ENCODE measurements at regions not wholly inside any gene's neighbourhood (a gene's known extent, or its start where the extent isn't known, plus 50 kb on each side); places are given as distances from the start of the nearest gene placed in this dataset.

DNA sequence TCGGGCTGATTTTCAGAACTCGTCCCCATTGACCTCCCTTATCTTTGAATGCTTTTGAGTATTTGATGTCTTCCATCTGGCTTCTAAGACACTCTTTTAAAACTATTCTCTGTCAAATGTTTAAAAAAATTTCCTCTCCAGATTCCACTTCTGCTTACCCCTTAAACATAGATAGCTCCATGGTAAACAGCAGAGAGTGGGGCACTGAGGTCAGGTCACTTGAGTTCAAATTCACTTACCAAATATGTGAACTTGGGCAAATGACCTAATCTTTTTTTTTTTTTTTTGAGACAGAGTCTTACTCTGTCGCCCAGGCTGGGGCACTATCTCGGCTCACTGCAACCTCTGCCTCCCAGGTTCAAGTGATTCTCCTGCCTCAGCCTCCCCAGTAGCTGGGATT is 126.8 kb upstream of the CPSF6 start:
- no peak overlapping the region for H3K14ac ChIP-seq (ENCODE audit: low read length)
- no peak overlapping the region for H3K23ac ChIP-seq (ENCODE audit: low read length)
- H3K4me3 ChIP-seq (ENCODE audit: low read depth, low read length) = no peak overlapping the region
- H3K79me2 ChIP-seq (ENCODE audit: control insufficient read depth, insufficient read depth, low read length, poor library complexity) = no peaks in the 10 kb centered on the region
- H4K91ac ChIP-seq (ENCODE audit: low read depth, low read length) = no peak overlapping the region
- H2AFZ ChIP-seq (ENCODE audit: insufficient read depth, low read length, poor library complexity) = no peak overlapping the region
- no peak overlapping the region for H3K9ac ChIP-seq (ENCODE audit: low read length)
- H3K4me1 ChIP-seq (ENCODE audit: control insufficient read depth in 1 of 2, insufficient read depth in 2 of 2, low read length in 2 of 2) = no peaks in the 10 kb centered on the region
- no peak overlapping the region for H3K4ac ChIP-seq (ENCODE audit: low read depth, low read length)
- no peak overlapping the region for H3K18ac ChIP-seq (ENCODE audit: low read length)
- no peak overlapping the region for H2AK5ac ChIP-seq (ENCODE audit: low read length)
- no peaks in the 10 kb centered on the region for H3K9me3 ChIP-seq (ENCODE audit: insufficient read depth, low read depth, low read length)
- H3K79me1 ChIP-seq (ENCODE audit: low read length) = no peaks in the 10 kb centered on the region
- no peak for DNase-seq
- no peak overlapping the region for H4K8ac ChIP-seq (ENCODE audit: low read depth, low read length)
- no peak overlapping the region for H2BK5ac ChIP-seq (ENCODE audit: low read depth, low read length, poor library complexity)
- no CpG with 5 or more reads among the region's 4 CpGs for WGBS (ENCODE audit: extremely low coverage, insufficient coverage, insufficient read length)
- no peak overlapping the region for H3K4me2 ChIP-seq (ENCODE audit: low read length)
- no peak overlapping the region for H2BK120ac ChIP-seq (ENCODE audit: insufficient read depth, low read length, poor library complexity)
- no peaks in the 10 kb centered on the region for H3K36me3 ChIP-seq (ENCODE audit: control insufficient read depth in 1 of 2, insufficient read depth in 2 of 2, low read length in 2 of 2)
- no peaks in the 10 kb centered on the region for H3K27me3 ChIP-seq (ENCODE audit: insufficient read depth, low read length)
- no peak overlapping the region for H4K12ac ChIP-seq (ENCODE audit: low read depth, low read length)
- H2BK12ac ChIP-seq (ENCODE audit: low read length) = no peak overlapping the region
- H3K27ac ChIP-seq (ENCODE audit: low read depth, low read length) = no peak overlapping the region

DNA sequence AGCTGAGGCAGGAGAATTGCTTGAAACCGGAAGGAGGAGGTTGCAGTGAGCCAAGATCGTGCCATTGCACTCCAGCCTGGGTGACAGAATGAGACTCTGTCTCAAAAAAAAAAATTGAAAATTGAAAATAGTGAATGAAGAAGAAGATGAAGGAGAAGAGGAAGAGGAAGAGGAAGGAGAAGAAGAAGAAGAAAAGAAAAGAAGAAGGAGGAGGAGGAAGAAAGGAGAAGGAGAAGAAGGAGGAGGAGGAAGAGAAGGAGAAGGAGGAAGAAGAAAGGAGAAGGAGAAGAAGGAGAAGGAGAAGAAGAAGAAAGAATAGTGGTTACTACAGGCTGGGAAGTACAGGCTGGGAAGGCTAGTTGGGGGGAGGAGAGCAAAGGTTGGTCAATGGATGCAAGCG is 124.3 kb upstream of the CPSF6 start:
- Histone ChIP-seq H3K18ac (ENCODE audit: low read length) (no peak overlapping the region), H3K27me3 (ENCODE audit: insufficient read depth, low read length) (no peaks in the 10 kb centered on the region), H3K9me3 (ENCODE audit: insufficient read depth, low read depth, low read length) (no peaks in the 10 kb centered on the region), H3K79me1 (ENCODE audit: low read length) (no peaks in the 10 kb centered on the region), H3K4ac (ENCODE audit: low read depth, low read length) (no peak overlapping the region), H3K79me2 (ENCODE audit: control insufficient read depth, insufficient read depth, low read length, poor library complexity) (no peaks in the 10 kb centered on the region), H4K91ac (ENCODE audit: low read depth, low read length) (no peak overlapping the region), H3K4me2 (ENCODE audit: low read length) (no peak overlapping the region), H2BK12ac (ENCODE audit: low read length) (no peak overlapping the region), H3K14ac (ENCODE audit: low read length) (no peak overlapping the region), H2BK5ac (ENCODE audit: low read depth, low read length, poor library complexity) (no peak overlapping the region), H4K8ac (ENCODE audit: low read depth, low read length) (no peak overlapping the region), H2AK5ac (ENCODE audit: low read length) (no peak overlapping the region), H3K9ac (ENCODE audit: low read length) (no peak overlapping the region), H3K36me3 (ENCODE audit: control insufficient read depth in 1 of 2, insufficient read depth in 2 of 2, low read length in 2 of 2) (no peaks in the 10 kb centered on the region), H3K4me1 (ENCODE audit: control insufficient read depth in 1 of 2, insufficient read depth in 2 of 2, low read length in 2 of 2) (no peaks in the 10 kb centered on the region), H3K4me3 (ENCODE audit: low read depth, low read length) (no peak overlapping the region), H2AFZ (ENCODE audit: insufficient read depth, low read length, poor library complexity) (no peak overlapping the region), H2BK120ac (ENCODE audit: insufficient read depth, low read length, poor library complexity) (no peak overlapping the region), H4K12ac (ENCODE audit: low read depth, low read length) (no peak overlapping the region), H3K23ac (ENCODE audit: low read length) (no peak overlapping the region), H3K27ac (ENCODE audit: low read depth, low read length) (no peak overlapping the region)
- no peak for DNase-seq
- no CpG with 5 or more reads among the region's 3 CpGs for WGBS (ENCODE audit: extremely low coverage, insufficient coverage, insufficient read length)

DNA sequence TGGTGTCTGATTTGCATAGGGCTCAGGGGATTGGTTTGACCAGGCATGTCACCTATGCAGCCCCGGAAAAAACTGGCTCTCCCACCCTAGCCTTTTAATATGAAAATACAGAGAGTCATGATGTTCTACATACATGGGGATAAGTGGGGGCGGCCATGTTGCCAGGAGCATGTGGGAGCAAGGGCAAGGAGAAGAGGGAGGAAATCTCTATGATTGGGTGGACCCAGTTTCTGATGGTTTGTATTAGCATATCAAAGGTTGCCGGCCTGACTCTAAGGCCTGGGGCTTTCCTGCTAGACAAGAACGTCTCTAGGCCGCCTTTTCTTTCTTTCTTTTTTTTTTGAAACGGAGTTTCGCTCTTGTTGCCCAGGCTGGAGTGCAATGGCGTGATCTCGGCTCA is 123.4 kb upstream of the CPSF6 start:
- Histone ChIP-seq H2BK120ac (ENCODE audit: insufficient read depth, low read length, poor library complexity) (no peak overlapping the region), H3K27me3 (ENCODE audit: insufficient read depth, low read length) (no peaks in the 10 kb centered on the region), H3K18ac (ENCODE audit: low read length) (no peak overlapping the region), H4K91ac (ENCODE audit: low read depth, low read length) (no peak overlapping the region), H2BK5ac (ENCODE audit: low read depth, low read length, poor library complexity) (no peak overlapping the region), H4K12ac (ENCODE audit: low read depth, low read length) (no peak overlapping the region), H3K4me2 (ENCODE audit: low read length) (no peak overlapping the region), H3K27ac (ENCODE audit: low read depth, low read length) (no peak overlapping the region), H3K9me3 (ENCODE audit: insufficient read depth, low read depth, low read length) (no peaks in the 10 kb centered on the region), H2BK12ac (ENCODE audit: low read length) (no peak overlapping the region), H3K79me2 (ENCODE audit: control insufficient read depth, insufficient read depth, low read length, poor library complexity) (no peaks in the 10 kb centered on the region), H3K36me3 (ENCODE audit: control insufficient read depth in 1 of 2, insufficient read depth in 2 of 2, low read length in 2 of 2) (no peaks in the 10 kb centered on the region), H3K4ac (ENCODE audit: low read depth, low read length) (no peak overlapping the region), H2AFZ (ENCODE audit: insufficient read depth, low read length, poor library complexity) (no peak overlapping the region), H3K14ac (ENCODE audit: low read length) (no peak overlapping the region), H2AK5ac (ENCODE audit: low read length) (no peak overlapping the region), H3K79me1 (ENCODE audit: low read length) (no peaks in the 10 kb centered on the region), H3K4me3 (ENCODE audit: low read depth, low read length) (no peak overlapping the region), H3K9ac (ENCODE audit: low read length) (no peak overlapping the region), H3K4me1 (ENCODE audit: control insufficient read depth in 1 of 2, insufficient read depth in 2 of 2, low read length in 2 of 2) (no peaks in the 10 kb centered on the region), H3K23ac (ENCODE audit: low read length) (no peak overlapping the region), H4K8ac (ENCODE audit: low read depth, low read length) (no peak overlapping the region)
- DNase-seq = no peak
- WGBS (ENCODE audit: extremely low coverage, insufficient coverage, insufficient read length) = no CpG with 5 or more reads among the region's 9 CpGs

DNA sequence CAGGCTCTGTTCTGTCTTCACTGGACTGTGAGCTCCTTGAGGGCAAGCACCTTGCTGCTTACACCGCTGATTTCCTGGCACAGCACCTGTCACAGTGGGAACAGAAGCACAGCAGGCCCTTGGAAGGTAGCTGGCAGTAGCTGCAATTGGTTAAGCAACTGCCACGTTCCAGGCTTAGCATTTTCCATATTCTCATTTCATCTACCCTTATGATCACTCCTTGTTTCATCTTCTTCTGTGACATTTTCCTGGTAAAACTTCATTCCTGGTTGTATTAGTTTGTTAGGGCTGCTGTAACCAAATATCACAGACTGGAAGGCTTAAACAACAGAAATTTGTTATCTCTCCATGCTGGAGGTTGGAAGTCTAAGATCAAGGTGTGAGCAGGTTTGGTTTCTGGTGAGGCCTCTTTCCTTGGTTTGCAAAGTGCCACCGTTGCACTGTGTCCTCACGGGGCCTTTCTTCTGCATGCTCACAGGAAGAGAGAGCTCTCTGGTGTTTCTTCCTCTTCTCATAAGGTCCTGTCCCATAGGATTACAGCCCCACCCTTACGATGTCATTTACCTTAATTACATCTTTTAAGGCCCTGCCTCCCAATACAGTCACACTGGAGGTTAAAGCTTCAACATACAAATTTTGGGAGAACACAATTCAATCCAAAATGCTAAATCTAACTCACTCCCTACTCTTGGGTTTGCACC is 121.7 kb upstream of the CPSF6 start:
- H3K4ac ChIP-seq (ENCODE audit: low read depth, low read length) = no peak overlapping the region

More for the DNA sequence above, 121.7 kb upstream of the CPSF6 start:
- Histone ChIP-seq H2AK5ac (ENCODE audit: low read length) (no peak overlapping the region), H3K23ac (ENCODE audit: low read length) (no peak overlapping the region), H2AFZ (ENCODE audit: insufficient read depth, low read length, poor library complexity) (no peak overlapping the region), H4K91ac (ENCODE audit: low read depth, low read length) (no peak overlapping the region), H3K36me3 (ENCODE audit: control insufficient read depth in 1 of 2, insufficient read depth in 2 of 2, low read length in 2 of 2) (no peaks in the 10 kb centered on the region), H3K79me1 (ENCODE audit: low read length) (no peaks in the 10 kb centered on the region), H3K18ac (ENCODE audit: low read length) (no peak overlapping the region), H3K4me1 (ENCODE audit: control insufficient read depth in 1 of 2, insufficient read depth in 2 of 2, low read length in 2 of 2) (no peaks in the 10 kb centered on the region), H2BK12ac (ENCODE audit: low read length) (no peak overlapping the region), H3K4me2 (ENCODE audit: low read length) (no peak overlapping the region), H3K27me3 (ENCODE audit: insufficient read depth, low read length) (no peaks in the 10 kb centered on the region), H3K27ac (ENCODE audit: low read depth, low read length) (no peak overlapping the region), H3K4me3 (ENCODE audit: low read depth, low read length) (no peak overlapping the region), H3K14ac (ENCODE audit: low read length) (no peak overlapping the region), H2BK120ac (ENCODE audit: insufficient read depth, low read length, poor library complexity) (no peak overlapping the region), H2BK5ac (ENCODE audit: low read depth, low read length, poor library complexity) (no peak overlapping the region), H4K12ac (ENCODE audit: low read depth, low read length) (no peak overlapping the region), H3K79me2 (ENCODE audit: control insufficient read depth, insufficient read depth, low read length, poor library complexity) (no peaks in the 10 kb centered on the region), H4K8ac (ENCODE audit: low read depth, low read length) (no peak overlapping the region), H3K9me3 (ENCODE audit: insufficient read depth, low read depth, low read length) (no peaks in the 10 kb centered on the region), H3K9ac (ENCODE audit: low read length) (no peak overlapping the region)
- peak; percentile 51 to 83 for DNase-seq
- no CpG with 5 or more reads among the region's 5 CpGs for WGBS (ENCODE audit: extremely low coverage, insufficient coverage, insufficient read length)

Data from trophoblast cell (in vitro differentiated cells and primary cell).